Neural progenitor cell (in vitro differentiated cells): ENCODE measurements at regions not wholly inside any gene's neighbourhood (a gene's known extent, or its start where the extent isn't known, plus 50 kb on each side); places are given as distances from the start of the nearest gene placed in this dataset.

ENCODE experiments used
- DNase-seq: peaks from one replicate; pipeline ENCODE4 v3.0.0-alpha.2; 2016; ENCODE audit warnings: low spot score
- H2AFZ ChIP-seq: fragments of 200-600 bp; sonication (generic); replicated peaks from 2 replicates; pipeline ENCODE4 v1.6.1; 2016; ENCODE audit warnings: antibody characterized with exemption
- H3F3A ChIP-seq: fragments of 200-600 bp; sonication (generic); 2 replicates; pipeline ENCODE4 v1.6.1; 2016; ENCODE audit warnings: antibody characterized with exemption, low read depth
- H3K27ac ChIP-seq: fragments of 200-600 bp; sonication (generic); 2 replicates; pipeline ENCODE4 v1.5.1; 2016; ENCODE audit warnings: mild to moderate bottlenecking
- H3K27me3 ChIP-seq: fragments of 200-600 bp; sonication (generic); 2 replicates; pipeline ENCODE4 v1.6.1; 2016; ENCODE audit warnings: mild to moderate bottlenecking, moderate library complexity
- H3K36me3 ChIP-seq: fragments of 200-600 bp; sonication (generic); 2 replicates; pipeline ENCODE4 v1.5.1; 2016
- H3K4me1 ChIP-seq: fragments of 200-600 bp; sonication (generic); 2 replicates; pipeline ENCODE4 v1.6.1; 2016; ENCODE audit warnings: mixed run types
- H3K4me2 ChIP-seq: fragments of 200-600 bp; sonication (generic); 2 replicates; pipeline ENCODE4 v1.6.1; 2016
- H3K4me3 ChIP-seq: fragments of 200-600 bp; sonication (generic); 2 replicates; pipeline ENCODE4 v1.5.1; 2016
- H3K79me2 ChIP-seq: fragments of 200-600 bp; sonication (generic); 2 replicates; pipeline ENCODE4 v1.6.1; 2016; ENCODE audit warnings: low read depth
- H3K9ac ChIP-seq: fragments of 200-600 bp; sonication (generic); 2 replicates; pipeline ENCODE4 v1.6.1; 2016
- H3K9me3 ChIP-seq: fragments of 200-600 bp; sonication (generic); 2 replicates; pipeline ENCODE4 v1.5.1; 2016; ENCODE audit warnings: low read depth
- H4K20me1 ChIP-seq: fragments of 200-600 bp; sonication (generic); 2 replicates; pipeline ENCODE4 v1.6.1; 2016; ENCODE audit warnings: low read depth
- H3K27ac Mint-ChIP-seq: 3 replicates; pipeline ENCODE4 v1.8.0; 2021; ENCODE audit warnings: mixed read lengths
- H3K27me3 Mint-ChIP-seq: 2 replicates; pipeline ENCODE4 v1.8.0; 2022; ENCODE audit warnings: low read depth, mild to moderate bottlenecking, inconsistent platforms, moderate library complexity, mixed read lengths; ENCODE audit not compliant: insufficient read depth
- H3K36me3 Mint-ChIP-seq: 3 replicates; pipeline ENCODE4 v1.8.0; 2021; ENCODE audit warnings: mixed read lengths
- H3K4me1 Mint-ChIP-seq: 3 replicates; pipeline ENCODE4 v1.8.0; 2021; ENCODE audit warnings: mixed read lengths
- H3K4me3 Mint-ChIP-seq: 3 replicates; pipeline ENCODE4 v1.8.0; 2021; ENCODE audit warnings: mild to moderate bottlenecking, moderate library complexity, mixed read lengths
- H3K9me3 Mint-ChIP-seq: 3 replicates; pipeline ENCODE4 v1.8.0; 2020; ENCODE audit warnings: mixed read lengths
- EZH2 ChIP-seq: fragments of 200-600 bp; sonication (generic); IDR thresholded peaks from 2 replicates; pipeline ENCODE4 v1.6.1; 2017; ENCODE audit warnings: antibody characterized with exemption, mild to moderate bottlenecking, moderate library complexity
- EZH2phosphoT487 ChIP-seq: fragments of 200-600 bp; sonication (generic); IDR thresholded peaks from 2 replicates; pipeline ENCODE4 v1.6.1; 2017; ENCODE audit warnings: antibody characterized with exemption
- TF ChIP-seq, protein P1 (sequence below): fragments of 200-600 bp; sonication (generic); IDR thresholded peaks from 2 replicates; pipeline ENCODE4 v1.5.1; 2017; ENCODE audit warnings: antibody characterized with exemption, mild to moderate bottlenecking

DNA sequence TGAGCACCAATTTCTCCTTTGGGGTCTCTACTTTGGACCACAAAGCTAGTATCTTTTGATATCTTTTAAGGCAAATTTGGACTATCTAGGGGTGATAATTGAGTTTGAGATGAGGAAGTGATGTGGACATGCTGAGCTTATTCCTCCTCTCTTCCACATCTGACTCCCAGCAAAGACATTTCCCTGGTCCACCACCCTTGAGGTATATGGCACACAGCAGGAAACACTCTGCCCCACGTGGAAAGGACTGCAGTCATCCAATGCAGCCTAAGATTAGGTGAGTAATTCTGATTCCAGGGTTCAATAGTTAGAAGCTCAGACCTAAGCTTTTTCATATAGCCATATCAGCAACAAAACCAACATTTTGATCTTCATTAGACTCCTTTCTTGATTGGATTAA is 290.1 kb upstream of the CHAC2 start:
- no peak for TF ChIP-seq EZH2phosphoT487
- TF ChIP-seq EZH2: no peak
- TF ChIP-seq, protein P1, sequence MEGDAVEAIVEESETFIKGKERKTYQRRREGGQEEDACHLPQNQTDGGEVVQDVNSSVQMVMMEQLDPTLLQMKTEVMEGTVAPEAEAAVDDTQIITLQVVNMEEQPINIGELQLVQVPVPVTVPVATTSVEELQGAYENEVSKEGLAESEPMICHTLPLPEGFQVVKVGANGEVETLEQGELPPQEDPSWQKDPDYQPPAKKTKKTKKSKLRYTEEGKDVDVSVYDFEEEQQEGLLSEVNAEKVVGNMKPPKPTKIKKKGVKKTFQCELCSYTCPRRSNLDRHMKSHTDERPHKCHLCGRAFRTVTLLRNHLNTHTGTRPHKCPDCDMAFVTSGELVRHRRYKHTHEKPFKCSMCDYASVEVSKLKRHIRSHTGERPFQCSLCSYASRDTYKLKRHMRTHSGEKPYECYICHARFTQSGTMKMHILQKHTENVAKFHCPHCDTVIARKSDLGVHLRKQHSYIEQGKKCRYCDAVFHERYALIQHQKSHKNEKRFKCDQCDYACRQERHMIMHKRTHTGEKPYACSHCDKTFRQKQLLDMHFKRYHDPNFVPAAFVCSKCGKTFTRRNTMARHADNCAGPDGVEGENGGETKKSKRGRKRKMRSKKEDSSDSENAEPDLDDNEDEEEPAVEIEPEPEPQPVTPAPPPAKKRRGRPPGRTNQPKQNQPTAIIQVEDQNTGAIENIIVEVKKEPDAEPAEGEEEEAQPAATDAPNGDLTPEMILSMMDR: no peak
- Histone ChIP-seq H2AFZ (no peak overlapping the region), H3K27ac (no peak overlapping the region), H3K9ac (no peak overlapping the region), H3K4me1 (no peaks in the 10 kb centered on the region), H3K9me3 (no peaks in the 10 kb centered on the region), H3K4me2 (no peak overlapping the region), H3K4me3 (no peak overlapping the region), H3K27me3 (no peaks in the 10 kb centered on the region), H3K36me3 (no peaks in the 10 kb centered on the region), H3F3A (no peaks in the 10 kb centered on the region), H4K20me1 (no peaks in the 10 kb centered on the region), H3K79me2 (no peaks in the 10 kb centered on the region)
- DNase-seq: no peak
- H3K4me3 Mint-ChIP-seq: no peak overlapping the region
- peaks cover 4% of the 10 kb centered on the region for H3K9me3 Mint-ChIP-seq
- peaks cover 10% of the 10 kb centered on the region for H3K4me1 Mint-ChIP-seq
- H3K27ac Mint-ChIP-seq: no peak overlapping the region
- no peaks in the 10 kb centered on the region for H3K36me3 Mint-ChIP-seq
- H3K27me3 Mint-ChIP-seq: no peaks in the 10 kb centered on the region

DNA sequence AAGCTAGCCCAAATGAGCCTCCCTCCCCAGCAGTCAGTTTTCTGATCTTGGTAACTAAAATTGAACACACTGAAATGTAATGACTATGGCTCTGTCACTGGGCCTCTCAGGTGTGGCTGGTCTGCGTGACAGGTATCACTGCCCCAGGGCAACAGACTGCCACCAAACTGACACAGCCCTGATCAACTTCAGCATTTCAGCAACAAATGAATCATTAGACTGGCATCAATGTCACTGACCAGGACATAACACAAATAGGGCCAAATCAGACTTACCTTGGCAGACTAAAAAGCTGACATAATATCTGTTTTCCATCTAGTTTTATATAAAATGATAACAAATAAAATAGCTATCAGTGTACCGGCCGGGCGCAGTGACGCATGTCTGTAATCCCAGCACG is 290.8 kb upstream of the CHAC2 start:
- Histone ChIP-seq H4K20me1 (no peaks in the 10 kb centered on the region), H3K79me2 (no peaks in the 10 kb centered on the region), H3K36me3 (no peaks in the 10 kb centered on the region), H2AFZ (no peak overlapping the region), H3K27me3 (no peaks in the 10 kb centered on the region), H3K27ac (no peak overlapping the region), H3K9me3 (no peaks in the 10 kb centered on the region), H3K9ac (no peak overlapping the region), H3F3A (no peaks in the 10 kb centered on the region), H3K4me2 (no peak overlapping the region), H3K4me1 (no peaks in the 10 kb centered on the region), H3K4me3 (no peak overlapping the region)
- Mint-ChIP-seq H3K4me1 (peaks cover 10% of the 10 kb centered on the region), H3K36me3 (no peaks in the 10 kb centered on the region), H3K9me3 (peaks cover 2% of the 10 kb centered on the region), H3K27ac (no peak overlapping the region), H3K4me3 (no peak overlapping the region), H3K27me3 (no peaks in the 10 kb centered on the region)
- TF ChIP-seq EZH2phosphoT487: no peak
- TF ChIP-seq, protein P1: no peak
- no peak for TF ChIP-seq EZH2
- DNase-seq: no peak

DNA sequence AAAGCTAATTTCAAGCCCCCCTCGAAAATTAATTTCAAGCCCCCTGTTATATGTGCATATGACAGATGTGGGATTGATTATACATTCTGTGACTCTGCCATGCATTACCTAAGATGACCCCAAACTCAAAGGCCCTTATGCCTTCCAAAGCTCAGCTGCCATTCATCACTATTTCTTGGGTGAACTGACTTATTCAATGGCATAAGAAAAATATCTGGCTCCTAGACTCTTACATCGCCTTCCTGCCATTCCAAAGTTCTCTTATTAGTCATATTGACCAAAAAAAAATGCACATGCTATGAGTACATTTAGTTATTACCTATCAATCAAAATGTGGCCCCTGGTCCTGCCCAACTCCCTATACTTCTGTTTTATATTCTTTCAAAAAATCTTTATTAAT is 291.8 kb upstream of the CHAC2 start:
- Histone ChIP-seq H3K4me3 (no peak overlapping the region), H3K27me3 (no peaks in the 10 kb centered on the region), H3K4me2 (no peak overlapping the region), H3F3A (no peaks in the 10 kb centered on the region), H3K79me2 (no peaks in the 10 kb centered on the region), H2AFZ (no peak overlapping the region), H3K9ac (no peak overlapping the region), H3K27ac (no peak overlapping the region), H3K9me3 (no peaks in the 10 kb centered on the region), H3K36me3 (no peaks in the 10 kb centered on the region), H3K4me1 (no peaks in the 10 kb centered on the region), H4K20me1 (no peaks in the 10 kb centered on the region)
- peaks cover 10% of the 10 kb centered on the region for H3K4me1 Mint-ChIP-seq
- H3K27ac Mint-ChIP-seq: no peak overlapping the region
- no peaks in the 10 kb centered on the region for H3K27me3 Mint-ChIP-seq
- no peak overlapping the region for H3K4me3 Mint-ChIP-seq
- H3K9me3 Mint-ChIP-seq: peaks cover 2% of the 10 kb centered on the region
- H3K36me3 Mint-ChIP-seq: no peaks in the 10 kb centered on the region
- no peak for DNase-seq
- TF ChIP-seq, protein P1: no peak
- no peak for TF ChIP-seq EZH2phosphoT487
- TF ChIP-seq EZH2: no peak
